Liver (tissue), 8 donors: ENCODE measurements at regions not wholly inside any gene's neighbourhood (a gene's known extent, or its start where the extent isn't known, plus 50 kb on each side); places are given as distances from the start of the nearest gene placed in this dataset.

Experiments used
- DNase-seq: peaks from one replicate; pipeline ENCODE4 v3.0.0-alpha.2; 2017; ENCODE audit warnings: low spot score
- H3K27ac ChIP-seq, 2 donors: one replicate each; pipeline ENCODE4 v1.7.0; 2013; ENCODE audit warnings: inconsistent platforms in 2 of 2, low read length in 2 of 2, control low read depth in 1 of 2, low read depth in 1 of 2, mild to moderate bottlenecking in 1 of 2
- H3K27me3 ChIP-seq, 4 donors: one replicate each; pipeline versions ENCODE4 v1.6.1 to v1.7.0; 2013; ENCODE audit warnings: low read length in 3 of 4, inconsistent platforms in 1 of 4, mild to moderate bottlenecking in 1 of 4, moderate library complexity in 1 of 4; ENCODE audit not compliant: control insufficient read depth in 4 of 4, insufficient read depth in 4 of 4
- H3K36me3 ChIP-seq, 4 donors: one replicate each; pipeline versions ENCODE4 v1.6.1 to v1.7.0; 2013; ENCODE audit warnings: low read length in 3 of 4, mild to moderate bottlenecking in 3 of 4, low read depth in 1 of 4, moderate library complexity in 1 of 4; ENCODE audit not compliant: control insufficient read depth in 4 of 4, insufficient read depth in 3 of 4
- H3K4me1 ChIP-seq, 4 donors: one replicate each; pipeline versions ENCODE4 v1.6.1 to v1.7.0; 2013; ENCODE audit warnings: low read length in 3 of 4, mild to moderate bottlenecking in 3 of 4, moderate library complexity in 1 of 4; ENCODE audit not compliant: control insufficient read depth in 4 of 4, insufficient read depth in 4 of 4
- H3K4me3 ChIP-seq, 3 donors: one replicate each; pipeline versions ENCODE4 v1.6.1 to v1.7.0; 2013; ENCODE audit warnings: low read length in 3 of 3, control low read depth in 1 of 3, low read depth in 1 of 3, mild to moderate bottlenecking in 1 of 3
- H3K9ac ChIP-seq, 2 donors: one replicate each; pipeline ENCODE4 v1.7.0; 2013; ENCODE audit warnings: low read length in 2 of 2, mild to moderate bottlenecking in 2 of 2, moderate library complexity in 2 of 2, control low read depth in 1 of 2, low read depth in 1 of 2
- H3K9me3 ChIP-seq, 4 donors: one replicate each; pipeline versions ENCODE4 v1.6.1 to v1.7.0; 2013; ENCODE audit warnings: low read length in 3 of 4; ENCODE audit not compliant: control insufficient read depth in 4 of 4
- EGR1 ChIP-seq, 2 donors: IDR thresholded peaks; 2 replicates each; pipeline ENCODE4 v1.6.1; 2016 to 2018; ENCODE audit warnings: antibody characterized with exemption in 2 of 2, low read depth in 2 of 2
- FOXA1 ChIP-seq: IDR thresholded peaks from 2 replicates; pipeline ENCODE4 v1.6.1; 2016; ENCODE audit warnings: antibody characterized with exemption
- FOXA2 ChIP-seq: IDR thresholded peaks from 2 replicates; pipeline ENCODE4 v1.6.1; 2016; ENCODE audit warnings: antibody characterized with exemption
- GABPA ChIP-seq, 2 donors: IDR thresholded peaks in 1 of 2; conservative IDR thresholded peaks in 1 of 2; 2 replicates each; pipeline ENCODE4 v1.6.1; 2016; ENCODE audit warnings: antibody characterized with exemption in 2 of 2, mild to moderate bottlenecking in 1 of 2, moderate library complexity in 1 of 2
- HNF4G ChIP-seq: IDR thresholded peaks from 2 replicates; pipeline ENCODE4 v1.6.1; 2016; ENCODE audit warnings: antibody characterized with exemption
- NR2F2 ChIP-seq: IDR thresholded peaks from 2 replicates; pipeline ENCODE4 v1.6.1; 2016; ENCODE audit warnings: antibody characterized with exemption
- RAD21 ChIP-seq, 2 donors: IDR thresholded peaks; 2 replicates each; pipeline ENCODE4 v1.6.1; 2016; ENCODE audit warnings: antibody characterized with exemption in 2 of 2, mild to moderate bottlenecking in 2 of 2
- RXRA ChIP-seq, 2 donors: IDR thresholded peaks; 2 replicates each; pipeline ENCODE4 v1.6.1; 2017 to 2018; ENCODE audit warnings: antibody characterized with exemption in 2 of 2, mild to moderate bottlenecking in 1 of 2
- TAF1 ChIP-seq: conservative IDR thresholded peaks from 2 replicates; pipeline ENCODE4 v1.6.1; 2016; ENCODE audit warnings: antibody characterized with exemption, mild to moderate bottlenecking
- YY1 ChIP-seq: IDR thresholded peaks from 2 replicates; pipeline ENCODE4 v1.6.1; 2016; ENCODE audit warnings: antibody characterized with exemption, mild to moderate bottlenecking
- WGBS: extraction: QIAGEN DNeasy Blood & Tissue Kit; methylation state at CpG from one replicate; pipeline ENCODE4 v1.1.7; 2013; 5-methylcytosine and 5-hydroxymethylcytosine counted together
- TF ChIP-seq, protein P1 (sequence below): IDR thresholded peaks from 2 replicates; pipeline ENCODE4 v1.6.1; 2016; ENCODE audit warnings: antibody characterized with exemption
- TF ChIP-seq, protein P2 (sequence below): IDR thresholded peaks from 2 replicates; pipeline ENCODE4 v1.6.1; 2016; ENCODE audit warnings: antibody characterized with exemption
- TF ChIP-seq, protein P3 (sequence below): fragments of 150-350 bp; IDR thresholded peaks from 2 replicates; pipeline ENCODE4 v1.5.1; 2017; ENCODE audit warnings: improper control_type of control experiment, low read depth, low read length; ENCODE audit not compliant: missing input control
- TF ChIP-seq, protein P4 (sequence below): IDR thresholded peaks from 2 replicates; pipeline ENCODE4 v1.6.1; 2016; ENCODE audit warnings: antibody characterized with exemption
- donor health status: healthy.
- donor health status: healthy.
- donor health status: healthy.
- donor health status: healthy.
- donor health status: healthy.

DNA sequence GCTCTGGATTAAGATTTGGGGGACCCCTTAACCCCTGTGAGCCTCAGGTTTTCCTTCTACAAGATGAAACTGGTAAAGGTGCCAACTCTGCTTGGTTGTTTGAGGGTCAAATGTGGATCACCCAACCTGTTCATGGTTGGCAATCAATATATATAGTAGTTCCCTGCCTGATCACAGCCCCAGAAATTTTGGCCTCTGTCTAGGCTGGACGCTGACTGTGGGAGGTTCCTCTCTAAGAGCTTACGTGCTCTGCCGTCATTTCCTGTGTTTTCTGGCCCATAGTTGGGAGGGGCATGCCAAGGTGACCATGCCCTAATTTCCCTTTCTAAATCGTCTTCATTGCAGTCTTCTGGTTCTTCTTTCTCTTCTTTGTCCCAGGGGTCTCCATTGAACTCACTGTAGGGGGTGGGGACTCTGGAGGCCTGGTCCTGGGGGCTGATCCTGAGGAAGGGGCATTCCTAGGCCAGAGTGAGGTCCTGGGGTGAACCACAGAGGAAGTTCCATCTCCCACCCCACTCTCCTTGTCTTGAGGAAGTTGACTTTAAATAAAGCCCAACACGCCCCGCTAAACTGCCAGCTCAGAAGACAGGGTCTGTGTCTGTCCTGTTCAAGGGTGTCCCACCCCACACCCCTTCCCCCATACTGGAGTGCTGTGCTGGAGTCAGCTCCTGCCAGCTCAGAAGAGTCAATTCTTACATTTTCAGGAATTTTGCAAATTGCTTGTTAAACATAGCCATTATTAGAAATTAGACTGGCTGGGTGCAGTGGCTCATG, 98.9 kb upstream of the SDK1 start:
- H3K9me3 ChIP-seq, result peaks cover 0 to 5% (median 0%) of the 10 kb centered on the region in 4 donors
- H3K36me3 ChIP-seq, result no peaks in the 10 kb centered on the region
- DNase-seq, result peak; percentile 19
- H3K4me3 ChIP-seq, result no peak overlapping the region
- no peaks in the 10 kb centered on the region for H3K27me3 ChIP-seq
- no peak for TF ChIP-seq NR2F2
- TF ChIP-seq, protein P1, sequence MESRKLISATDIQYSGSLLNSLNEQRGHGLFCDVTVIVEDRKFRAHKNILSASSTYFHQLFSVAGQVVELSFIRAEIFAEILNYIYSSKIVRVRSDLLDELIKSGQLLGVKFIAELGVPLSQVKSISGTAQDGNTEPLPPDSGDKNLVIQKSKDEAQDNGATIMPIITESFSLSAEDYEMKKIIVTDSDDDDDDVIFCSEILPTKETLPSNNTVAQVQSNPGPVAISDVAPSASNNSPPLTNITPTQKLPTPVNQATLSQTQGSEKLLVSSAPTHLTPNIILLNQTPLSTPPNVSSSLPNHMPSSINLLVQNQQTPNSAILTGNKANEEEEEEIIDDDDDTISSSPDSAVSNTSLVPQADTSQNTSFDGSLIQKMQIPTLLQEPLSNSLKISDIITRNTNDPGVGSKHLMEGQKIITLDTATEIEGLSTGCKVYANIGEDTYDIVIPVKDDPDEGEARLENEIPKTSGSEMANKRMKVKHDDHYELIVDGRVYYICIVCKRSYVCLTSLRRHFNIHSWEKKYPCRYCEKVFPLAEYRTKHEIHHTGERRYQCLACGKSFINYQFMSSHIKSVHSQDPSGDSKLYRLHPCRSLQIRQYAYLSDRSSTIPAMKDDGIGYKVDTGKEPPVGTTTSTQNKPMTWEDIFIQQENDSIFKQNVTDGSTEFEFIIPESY, result no peak
- TF ChIP-seq, protein P2, sequence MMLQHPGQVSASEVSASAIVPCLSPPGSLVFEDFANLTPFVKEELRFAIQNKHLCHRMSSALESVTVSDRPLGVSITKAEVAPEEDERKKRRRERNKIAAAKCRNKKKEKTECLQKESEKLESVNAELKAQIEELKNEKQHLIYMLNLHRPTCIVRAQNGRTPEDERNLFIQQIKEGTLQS, result no peak
- no peak overlapping the region for H3K9ac ChIP-seq
- WGBS, result 70% methylated on average over 6 of the region's 6 CpGs
- H3K4me1 ChIP-seq, result no peaks in the 10 kb centered on the region
- no peak overlapping the region for H3K27ac ChIP-seq

DNA sequence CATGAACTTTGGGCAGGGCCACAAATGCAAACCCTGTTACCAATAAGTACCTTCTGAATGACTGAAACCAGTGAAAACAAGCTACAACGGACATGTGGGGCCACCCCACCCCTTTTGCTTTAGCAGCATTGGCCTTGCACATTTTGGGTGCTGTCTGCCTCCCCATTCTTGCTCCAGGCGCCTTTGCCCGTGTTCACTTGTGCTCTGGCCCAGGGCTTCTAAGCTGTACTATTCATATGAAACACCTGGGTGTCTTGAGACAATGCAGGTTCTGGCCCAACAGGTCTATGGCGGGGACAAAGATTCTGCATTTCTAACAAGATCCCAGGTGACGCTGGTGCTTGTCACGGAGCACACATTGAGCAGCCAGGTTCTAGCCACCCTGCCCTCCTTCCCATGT, 96.5 kb upstream of the SDK1 start:
- Histone ChIP-seq H3K9ac (no peak overlapping the region), H3K27me3 (no peaks in the 10 kb centered on the region), H3K4me3 (no peak overlapping the region), H3K4me1 (no peaks in the 10 kb centered on the region), H3K27ac (no peak overlapping the region), H3K36me3 (no peaks in the 10 kb centered on the region), H3K9me3 (peaks cover 0 to 5% (median 0%) of the 10 kb centered on the region in 4 donors)
- 80% methylated on average over 6 of the region's 6 CpGs for WGBS
- no peak for DNase-seq
- TF ChIP-seq, protein P3, sequence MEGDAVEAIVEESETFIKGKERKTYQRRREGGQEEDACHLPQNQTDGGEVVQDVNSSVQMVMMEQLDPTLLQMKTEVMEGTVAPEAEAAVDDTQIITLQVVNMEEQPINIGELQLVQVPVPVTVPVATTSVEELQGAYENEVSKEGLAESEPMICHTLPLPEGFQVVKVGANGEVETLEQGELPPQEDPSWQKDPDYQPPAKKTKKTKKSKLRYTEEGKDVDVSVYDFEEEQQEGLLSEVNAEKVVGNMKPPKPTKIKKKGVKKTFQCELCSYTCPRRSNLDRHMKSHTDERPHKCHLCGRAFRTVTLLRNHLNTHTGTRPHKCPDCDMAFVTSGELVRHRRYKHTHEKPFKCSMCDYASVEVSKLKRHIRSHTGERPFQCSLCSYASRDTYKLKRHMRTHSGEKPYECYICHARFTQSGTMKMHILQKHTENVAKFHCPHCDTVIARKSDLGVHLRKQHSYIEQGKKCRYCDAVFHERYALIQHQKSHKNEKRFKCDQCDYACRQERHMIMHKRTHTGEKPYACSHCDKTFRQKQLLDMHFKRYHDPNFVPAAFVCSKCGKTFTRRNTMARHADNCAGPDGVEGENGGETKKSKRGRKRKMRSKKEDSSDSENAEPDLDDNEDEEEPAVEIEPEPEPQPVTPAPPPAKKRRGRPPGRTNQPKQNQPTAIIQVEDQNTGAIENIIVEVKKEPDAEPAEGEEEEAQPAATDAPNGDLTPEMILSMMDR, result no peak
- TF ChIP-seq RXRA (IDR thresholded peaks at IDR 0.05) (no peak), GABPA (IDR thresholded peaks at IDR 0.05 in 1 of 2, conservative IDR thresholded peaks at IDR 0.05 in 1 of 2) (no peak), FOXA1 (no peak), HNF4G (no peak), NR2F2 (no peak), YY1 (no peak), FOXA2 (no peak), TAF1 (no peak)
- TF ChIP-seq, protein P4, sequence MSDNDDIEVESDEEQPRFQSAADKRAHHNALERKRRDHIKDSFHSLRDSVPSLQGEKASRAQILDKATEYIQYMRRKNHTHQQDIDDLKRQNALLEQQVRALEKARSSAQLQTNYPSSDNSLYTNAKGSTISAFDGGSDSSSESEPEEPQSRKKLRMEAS, result no peak

DNA sequence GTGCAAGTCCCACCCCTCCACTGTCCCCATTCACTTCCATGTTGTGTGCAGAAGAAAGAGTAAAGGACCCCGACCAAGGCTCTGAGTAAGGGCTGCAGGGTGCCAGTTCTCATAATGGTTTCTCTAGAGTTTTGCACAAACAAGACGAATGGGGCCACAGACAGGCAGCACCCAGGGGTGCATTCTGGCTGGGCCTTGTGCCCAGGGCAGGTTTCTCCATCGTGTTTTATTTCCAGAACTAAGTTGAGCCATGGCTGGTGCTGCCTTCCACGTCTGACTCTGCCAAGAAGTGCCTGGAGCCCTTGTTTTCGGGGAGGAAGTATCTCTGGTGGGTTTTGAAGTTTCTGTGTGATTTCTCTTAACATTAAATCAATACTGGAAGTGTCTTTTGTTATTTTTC, 95.0 kb upstream of the SDK1 start:
- 67% methylated on average over 5 of the region's 5 CpGs for WGBS
- Histone ChIP-seq H3K27me3 (no peaks in the 10 kb centered on the region), H3K4me1 (no peaks in the 10 kb centered on the region), H3K9ac (no peak overlapping the region), H3K36me3 (no peaks in the 10 kb centered on the region), H3K27ac (no peak overlapping the region), H3K4me3 (no peak overlapping the region), H3K9me3 (no peaks in the 10 kb centered on the region)
- TF ChIP-seq RAD21 (IDR thresholded peaks at IDR 0.05) (no peak), EGR1 (IDR thresholded peaks at IDR 0.05; ENCODE audit: low read depth in 2 of 2) (no peak), YY1 (no peak), TAF1 (no peak)
- TF ChIP-seq, protein P3, result no peak
- peak; percentile 17 for DNase-seq
